GM12892 (cell line): ENCODE measurements at regions not wholly inside any gene's neighbourhood (a gene's known extent, or its start where the extent isn't known, plus 50 kb on each side); places are given as distances from the start of the nearest gene placed in this dataset.

Experiments
- POLR2A ChIP-seq: IDR thresholded peaks from 2 replicates; pipeline ENCODE4 v1.6.1; 2011; ENCODE audit warnings: low read depth, low read length, control low read depth
- POLR2AphosphoS5 ChIP-seq: IDR thresholded peaks from 2 replicates; pipeline ENCODE4 v1.6.1; 2011; ENCODE audit warnings: low read depth, low read length, control low read depth
- TAF1 ChIP-seq: IDR thresholded peaks from 2 replicates; pipeline ENCODE4 v1.6.1; 2011; ENCODE audit warnings: low read depth, mild to moderate bottlenecking, control low read depth, low read length, borderline replicate concordance

GRCh38 chr19:30074096-30074495, 132.1 kb downstream of the URI1 start:
- TF ChIP-seq POLR2AphosphoS5 (no peak), POLR2A (no peak), TAF1 (no peak)
